LNCaP clone FGC (cell line): ENCODE measurements at regions not wholly inside any gene's neighbourhood (a gene's known extent, or its start where the extent isn't known, plus 50 kb on each side); places are given as distances from the start of the nearest gene placed in this dataset.

Experiments used
- DNase-seq: peaks from one replicate; pipeline ENCODE4 v3.0.0-alpha.2; 2011; ENCODE audit warnings: low read depth
- H3K4me3 ChIP-seq: 2 replicates; pipeline ENCODE4 v1.5.1; 2011; ENCODE audit warnings: mild to moderate bottlenecking, low read depth, low read length, control low read depth
- CTCF ChIP-seq: IDR thresholded peaks from 2 replicates; pipeline ENCODE4 v1.5.1; 2012; ENCODE audit warnings: mild to moderate bottlenecking; ENCODE audit not compliant: control insufficient read depth, insufficient read depth; ENCODE audit errors: extremely low read depth

- no peak for TF ChIP-seq CTCF
- no peak for DNase-seq
Measured at GRCh38 chr4:126959056-126959745, 673.6 kb upstream of the INTU start.

GRCh38 chr4:126960760-126961159 lies 672.0 kb upstream of the INTU start:
- TF ChIP-seq CTCF = no peak
- no peak for DNase-seq
- H3K4me3 ChIP-seq = no peak overlapping the region

More at GRCh38 chr4:126959056-126959745, 673.6 kb upstream of the INTU start:
- no peak overlapping the region for H3K4me3 ChIP-seq

GRCh38 chr4:126961661-126962060 lies 671.1 kb upstream of the INTU start:
- TF ChIP-seq CTCF = no peak
- no peak overlapping the region for H3K4me3 ChIP-seq
- DNase-seq = no peak

GRCh38 chr4:126965877-126966276 lies 666.9 kb upstream of the INTU start:
- no peak for DNase-seq
- no peak for TF ChIP-seq CTCF
- H3K4me3 ChIP-seq = no peak overlapping the region

GRCh38 chr4:126969360-126970235 lies 663.2 kb upstream of the INTU start:
- DNase-seq = no peak
- TF ChIP-seq CTCF = no peak
- no peak overlapping the region for H3K4me3 ChIP-seq

- no peak for TF ChIP-seq CTCF
- no peak overlapping the region for H3K4me3 ChIP-seq
- no peak for DNase-seq
Measured at GRCh38 chr4:126973201-126973600, 659.6 kb upstream of the INTU start.
